Amniotic stem cell (primary cell): ENCODE measurements at regions not wholly inside any gene's neighbourhood (a gene's known extent, or its start where the extent isn't known, plus 50 kb on each side); places are given as distances from the start of the nearest gene placed in this dataset.
"Not testable (repeated sequence)": the region's sequence is repeated elsewhere in the genome, so short reads cannot be mapped to it uniquely, and the experiment has no call there.

ENCODE experiments used
- DNase-seq: peaks from one replicate; lab custom pipeline; 2025; lab: John Stamatoyannopoulos, UW

GRCh38 chr4:95898226-95898625 is 58.3 kb downstream of the PDHA2 start:
- no peak for DNase-seq

- DNase-seq, result no peak
Measured at GRCh38 chr4:95909211-95909610, 69.3 kb downstream of the PDHA2 start.

- no peak for DNase-seq
Measured at GRCh38 chr4:95910749-95911148, 70.9 kb downstream of the PDHA2 start.

GRCh38 chr4:95921470-95921869 is 81.6 kb downstream of the PDHA2 start:
- DNase-seq, result no peak

GRCh38 chr4:95929448-95930064 is 89.7 kb downstream of the PDHA2 start:
- no peak for DNase-seq

- DNase-seq, result no peak
Measured at GRCh38 chr4:95939141-95939540, 99.2 kb downstream of the PDHA2 start.

GRCh38 chr4:95949136-95949765 is 109.4 kb downstream of the PDHA2 start:
- no peak for DNase-seq

- no peak for DNase-seq
Measured at GRCh38 chr4:95949808-95950207, 109.9 kb downstream of the PDHA2 start.

GRCh38 chr4:95952538-95952937 is 112.6 kb downstream of the PDHA2 start:
- DNase-seq, result not testable (repeated sequence)

GRCh38 chr4:95956094-95956493 is 116.2 kb downstream of the PDHA2 start:
- no peak for DNase-seq

- DNase-seq, result no peak
Measured at GRCh38 chr4:95957054-95957453, 117.2 kb downstream of the PDHA2 start.

- no peak for DNase-seq
Measured at GRCh38 chr4:95957759-95958158, 117.9 kb downstream of the PDHA2 start.

GRCh38 chr4:95959182-95959581 is 119.3 kb downstream of the PDHA2 start:
- no peak for DNase-seq

- no peak for DNase-seq
Measured at GRCh38 chr4:95959633-95960032, 119.7 kb downstream of the PDHA2 start.

- no peak for DNase-seq
Measured at GRCh38 chr4:95963456-95963855, 123.6 kb downstream of the PDHA2 start.

- no peak for DNase-seq
Measured at GRCh38 chr4:95979961-95980876, 140.3 kb downstream of the PDHA2 start.

- DNase-seq, result no peak
Measured at GRCh38 chr4:95980877-95981360, 141.0 kb downstream of the PDHA2 start.

- no peak for DNase-seq
Measured at GRCh38 chr4:95981591-95981990, 141.7 kb downstream of the PDHA2 start.

- no peak for DNase-seq
Measured at GRCh38 chr4:95982516-95982915, 142.6 kb downstream of the PDHA2 start.

GRCh38 chr4:95984081-95984480 is 144.2 kb downstream of the PDHA2 start:
- no peak for DNase-seq

GRCh38 chr4:95985051-95985450 is 145.2 kb downstream of the PDHA2 start:
- no peak for DNase-seq

- DNase-seq, result no peak
Measured at GRCh38 chr4:95985791-95986550, 146.1 kb downstream of the PDHA2 start.
